ENCODE measurements at regions not wholly inside any gene's neighbourhood (a gene's known extent, or its start where the extent isn't known, plus 50 kb on each side); places are given as distances from the start of the nearest gene placed in this dataset.

GRCh38 chr5:92402956-92403702 lies 1020.0 kb upstream of the ARRDC3 start:
- TF ChIP-seq GATA3 (IDR thresholded peaks at IDR 0.05; ENCODE audit: low read depth, low read length) (no peak), GATA2 (IDR thresholded peaks at IDR 0.05; ENCODE audit: low read depth, low read length) (no peak)

DNA sequence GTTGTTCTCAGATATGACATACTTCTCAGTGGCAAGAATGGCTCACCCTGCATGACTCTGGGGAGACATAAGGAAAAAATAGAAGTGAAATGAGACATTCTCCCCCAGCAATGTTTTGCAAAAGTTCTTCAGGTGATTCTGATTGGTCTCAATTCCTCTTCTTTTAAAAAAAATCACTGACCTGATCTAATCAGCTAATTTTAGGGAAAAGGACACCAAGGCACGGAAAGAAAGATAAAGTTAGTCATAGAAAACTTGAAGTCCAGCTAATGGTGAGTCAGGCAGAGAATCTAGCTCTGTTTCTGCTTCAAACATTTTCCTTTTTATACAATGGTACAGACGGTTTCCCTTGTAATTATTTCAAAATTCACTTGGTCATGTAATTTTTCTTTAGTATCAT lies 1018.9 kb upstream of the ARRDC3 start:
- TF ChIP-seq GATA3 (IDR thresholded peaks at IDR 0.05; ENCODE audit: low read depth, low read length) (no peak), GATA2 (IDR thresholded peaks at IDR 0.05; ENCODE audit: low read depth, low read length) (no peak)

GRCh38 chr5:92401492-92401891 lies 1018.4 kb upstream of the ARRDC3 start:
- TF ChIP-seq GATA3 (IDR thresholded peaks at IDR 0.05; ENCODE audit: low read depth, low read length): no peak
- TF ChIP-seq GATA2 (IDR thresholded peaks at IDR 0.05; ENCODE audit: low read depth, low read length): no peak

GRCh38 chr5:92394936-92395335 lies 1011.8 kb upstream of the ARRDC3 start:
- TF ChIP-seq GATA2 (IDR thresholded peaks at IDR 0.05; ENCODE audit: low read depth, low read length) (no peak), GATA3 (IDR thresholded peaks at IDR 0.05; ENCODE audit: low read depth, low read length) (no peak)

GRCh38 chr5:92390657-92391056 lies 1007.5 kb upstream of the ARRDC3 start:
- TF ChIP-seq GATA2 (IDR thresholded peaks at IDR 0.05; ENCODE audit: low read depth, low read length) (no peak), GATA3 (IDR thresholded peaks at IDR 0.05; ENCODE audit: low read depth, low read length) (no peak)

DNA sequence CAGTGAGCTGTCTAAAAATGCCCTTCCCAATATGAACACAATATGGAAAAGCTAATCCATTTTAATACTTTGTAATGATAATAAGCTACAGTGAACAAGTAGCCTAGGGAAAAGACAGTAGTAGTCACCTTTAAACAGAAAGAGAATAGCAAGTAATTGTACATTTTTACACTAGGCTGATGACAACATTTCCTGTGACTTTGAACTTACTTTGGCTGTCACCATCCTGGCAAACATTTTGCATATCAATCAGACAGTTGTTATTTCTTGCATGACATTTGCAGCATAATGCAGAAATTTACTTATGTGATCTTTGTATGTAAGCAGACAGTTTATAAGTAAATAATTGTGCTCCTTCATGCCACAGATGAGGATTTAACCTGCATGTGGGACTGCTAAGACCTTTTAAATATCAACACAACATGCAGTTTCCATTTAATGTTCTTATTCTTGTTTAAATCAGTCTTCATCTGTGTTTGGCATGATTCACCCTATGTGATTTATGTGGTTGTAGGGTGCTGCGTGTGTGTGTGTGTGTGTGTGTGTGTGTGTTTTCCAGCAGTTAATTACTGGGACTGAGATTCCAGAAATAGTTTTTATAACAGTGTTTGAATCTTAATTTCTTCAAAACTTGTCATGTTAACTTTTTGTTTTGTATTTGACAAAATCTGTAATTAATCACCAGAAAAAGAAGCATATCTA lies 997.1 kb upstream of the ARRDC3 start:
- TF ChIP-seq GATA3 (IDR thresholded peaks at IDR 0.05; ENCODE audit: low read depth, low read length) (no peak), GATA2 (IDR thresholded peaks at IDR 0.05; ENCODE audit: low read depth, low read length) (no peak)

- TF ChIP-seq GATA3 (IDR thresholded peaks at IDR 0.05; ENCODE audit: low read depth, low read length) (no peak), GATA2 (IDR thresholded peaks at IDR 0.05; ENCODE audit: low read depth, low read length) (no peak)
Measured at GRCh38 chr5:92378966-92379611, 996.0 kb upstream of the ARRDC3 start.

DNA sequence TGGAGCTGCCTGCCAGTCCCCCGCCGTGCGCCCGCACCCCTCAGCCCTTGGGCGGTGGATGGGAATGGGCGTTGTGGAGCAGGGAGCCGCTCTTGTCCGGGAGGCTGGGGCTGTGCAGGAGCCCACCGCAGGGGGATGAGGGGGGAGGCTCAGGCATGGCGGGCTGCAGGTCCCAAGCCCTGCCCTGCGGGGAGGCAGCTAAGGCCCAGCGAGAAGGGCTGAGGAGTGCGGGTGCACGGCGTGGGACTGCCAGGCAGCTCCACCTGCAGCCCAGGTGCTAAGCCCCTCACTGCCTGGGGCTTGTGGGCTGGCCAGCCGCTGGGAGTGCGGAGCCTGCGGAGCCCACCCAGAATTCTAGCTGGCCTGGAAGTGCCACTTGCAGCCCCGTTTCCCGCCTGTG lies 991.7 kb upstream of the ARRDC3 start:
- TF ChIP-seq GATA3 (IDR thresholded peaks at IDR 0.05; ENCODE audit: low read depth, low read length) (no peak), GATA2 (IDR thresholded peaks at IDR 0.05; ENCODE audit: low read depth, low read length) (no peak)

- TF ChIP-seq GATA2 (IDR thresholded peaks at IDR 0.05; ENCODE audit: low read depth, low read length) (no peak), GATA3 (IDR thresholded peaks at IDR 0.05; ENCODE audit: low read depth, low read length) (no peak)
Measured at GRCh38 chr5:92372766-92373165, 989.6 kb upstream of the ARRDC3 start.

- TF ChIP-seq GATA2 (IDR thresholded peaks at IDR 0.05; ENCODE audit: low read depth, low read length) (no peak), GATA3 (IDR thresholded peaks at IDR 0.05; ENCODE audit: low read depth, low read length) (no peak)
Measured at GRCh38 chr5:92371889-92372235, 988.7 kb upstream of the ARRDC3 start.

- no peak for TF ChIP-seq GATA3 (IDR thresholded peaks at IDR 0.05; ENCODE audit: low read depth, low read length)
- no peak for TF ChIP-seq GATA2 (IDR thresholded peaks at IDR 0.05; ENCODE audit: low read depth, low read length)
Measured at GRCh38 chr5:92371171-92371888, 988.2 kb upstream of the ARRDC3 start.

DNA sequence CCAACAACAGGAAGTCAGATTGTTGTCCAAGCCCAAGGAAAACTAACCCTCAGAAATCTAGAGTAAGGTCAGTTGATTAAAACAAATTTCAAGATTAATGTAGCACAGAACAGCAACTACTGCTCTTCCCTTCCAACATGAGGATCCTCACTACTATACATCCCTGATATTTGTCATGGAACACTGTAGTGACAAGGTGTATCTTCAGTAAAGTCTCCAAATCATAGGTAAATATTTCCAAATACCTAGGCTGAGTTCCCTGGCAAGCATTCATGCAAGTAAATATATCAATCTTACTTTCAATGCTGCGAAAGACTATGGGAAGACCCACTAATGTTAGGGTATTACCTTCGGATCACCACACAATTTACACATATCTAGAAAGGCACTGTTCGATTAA lies 986.9 kb upstream of the ARRDC3 start:
- TF ChIP-seq GATA2 (IDR thresholded peaks at IDR 0.05; ENCODE audit: low read depth, low read length) (no peak), GATA3 (IDR thresholded peaks at IDR 0.05; ENCODE audit: low read depth, low read length) (no peak)

DNA sequence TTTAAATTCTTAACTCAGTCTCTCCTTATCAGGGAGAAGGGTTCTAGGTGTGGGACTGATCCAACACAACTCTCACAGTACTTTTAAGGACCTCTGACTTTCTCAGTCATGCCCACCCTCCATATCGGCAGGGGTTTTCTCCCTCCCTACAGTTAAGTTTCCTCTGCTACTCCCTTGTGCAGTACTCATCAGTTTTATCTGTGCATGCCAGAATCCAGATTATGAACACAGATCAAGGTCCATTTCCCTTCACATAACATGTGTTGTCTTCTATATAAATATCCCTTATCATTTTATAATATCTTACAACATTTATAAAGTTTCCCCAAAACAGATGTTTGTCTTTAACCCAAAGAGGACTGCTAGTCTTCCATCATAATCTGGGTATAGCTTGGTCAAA lies 986.5 kb upstream of the ARRDC3 start:
- TF ChIP-seq GATA2 (IDR thresholded peaks at IDR 0.05; ENCODE audit: low read depth, low read length): no peak
- no peak for TF ChIP-seq GATA3 (IDR thresholded peaks at IDR 0.05; ENCODE audit: low read depth, low read length)

GRCh38 chr5:92364986-92365550 lies 982.0 kb upstream of the ARRDC3 start:
- TF ChIP-seq GATA3 (IDR thresholded peaks at IDR 0.05; ENCODE audit: low read depth, low read length) (no peak), GATA2 (IDR thresholded peaks at IDR 0.05; ENCODE audit: low read depth, low read length) (no peak)
